ENCODE measurements at regions not wholly inside any gene's neighbourhood (a gene's known extent, or its start where the extent isn't known, plus 50 kb on each side); places are given as distances from the start of the nearest gene placed in this dataset.
"Not testable (repeated sequence)": the region's sequence is repeated elsewhere in the genome, so short reads cannot be mapped to it uniquely, and the experiment has no call there.

- 93% methylated on average over 1 of the region's 1 CpG for WGBS (ENCODE audit: insufficient coverage)
- DNase-seq; H3K36me3 ChIP-seq (replicated peaks in 1 of 2; ENCODE audit: control insufficient read depth in 1 of 2, insufficient read depth in 2 of 2, low read length in 2 of 2); H3K9me3 Mint-ChIP-seq; H3K36me3 Mint-ChIP-seq; H2AFZ ChIP-seq (ENCODE audit: insufficient read depth, low read depth, low read length, poor library complexity, severe bottlenecking); intact Hi-C loops (cut with micrococcal nuclease); H3K9ac ChIP-seq (ENCODE audit: insufficient read depth, low read length, poor library complexity, severe bottlenecking); H3K27ac Mint-ChIP-seq; H3K4me1 Mint-ChIP-seq; H3K4me3 ChIP-seq (replicated peaks in 1 of 3; ENCODE audit: low read depth in 2 of 3, low read length in 3 of 3); H4K20me1 ChIP-seq (ENCODE audit: insufficient read depth, low read length); H3K27me3 Mint-ChIP-seq (ENCODE audit: low read depth in 3 of 3); H3K27ac ChIP-seq (ENCODE audit: low read depth in 1 of 2, low read length in 2 of 2); H3K27me3 ChIP-seq (ENCODE audit: control insufficient read depth in 2 of 2, insufficient read depth in 2 of 2, low read length in 2 of 2); H3K9me3 ChIP-seq (replicated peaks in 1 of 2; ENCODE audit: control insufficient read depth in 1 of 2, insufficient read depth in 1 of 2, low read length in 2 of 2); H3K4me1 ChIP-seq (ENCODE audit: control insufficient read depth in 1 of 2, insufficient read depth in 2 of 2, low read length in 2 of 2); H3K79me2 ChIP-seq (ENCODE audit: insufficient read depth, low read length); H3K4me3 Mint-ChIP-seq; H3K4me2 ChIP-seq (replicated peaks; ENCODE audit: extremely low read depth, low read length, poor library complexity, severe bottlenecking): not testable (repeated sequence)
Observed at GRCh38 chr15:20187370-20188355, 353.9 kb downstream of the GOLGA6L6 start.

- H3K4me1 Mint-ChIP-seq; H3K27me3 Mint-ChIP-seq (ENCODE audit: low read depth in 3 of 3); H3K79me2 ChIP-seq (ENCODE audit: insufficient read depth, low read length); H4K20me1 ChIP-seq (ENCODE audit: insufficient read depth, low read length); H3K4me3 ChIP-seq (replicated peaks in 1 of 3; ENCODE audit: low read depth in 2 of 3, low read length in 3 of 3); H3K9me3 Mint-ChIP-seq; H3K27ac Mint-ChIP-seq; H3K36me3 ChIP-seq (replicated peaks in 1 of 2; ENCODE audit: control insufficient read depth in 1 of 2, insufficient read depth in 2 of 2, low read length in 2 of 2); H3K36me3 Mint-ChIP-seq; H2AFZ ChIP-seq (ENCODE audit: insufficient read depth, low read depth, low read length, poor library complexity, severe bottlenecking); H3K9me3 ChIP-seq (replicated peaks in 1 of 2; ENCODE audit: control insufficient read depth in 1 of 2, insufficient read depth in 1 of 2, low read length in 2 of 2); H3K27ac ChIP-seq (ENCODE audit: low read depth in 1 of 2, low read length in 2 of 2); intact Hi-C loops (cut with micrococcal nuclease); DNase-seq; H3K4me3 Mint-ChIP-seq; H3K9ac ChIP-seq (ENCODE audit: insufficient read depth, low read length, poor library complexity, severe bottlenecking); H3K4me2 ChIP-seq (replicated peaks; ENCODE audit: extremely low read depth, low read length, poor library complexity, severe bottlenecking); H3K4me1 ChIP-seq (ENCODE audit: control insufficient read depth in 1 of 2, insufficient read depth in 2 of 2, low read length in 2 of 2); H3K27me3 ChIP-seq (ENCODE audit: control insufficient read depth in 2 of 2, insufficient read depth in 2 of 2, low read length in 2 of 2): not testable (repeated sequence)
- no CpG with 5 or more reads among the region's 13 CpGs for WGBS (ENCODE audit: insufficient coverage)
Observed at GRCh38 chr15:20184879-20185278, 356.7 kb downstream of the GOLGA6L6 start.

- H3K27ac Mint-ChIP-seq; H2AFZ ChIP-seq (ENCODE audit: insufficient read depth, low read depth, low read length, poor library complexity, severe bottlenecking); H3K4me1 ChIP-seq (ENCODE audit: control insufficient read depth in 1 of 2, insufficient read depth in 2 of 2, low read length in 2 of 2); H3K27me3 ChIP-seq (ENCODE audit: control insufficient read depth in 2 of 2, insufficient read depth in 2 of 2, low read length in 2 of 2); H3K9me3 Mint-ChIP-seq; H3K9ac ChIP-seq (ENCODE audit: insufficient read depth, low read length, poor library complexity, severe bottlenecking); H3K4me3 Mint-ChIP-seq; H3K27ac ChIP-seq (ENCODE audit: low read depth in 1 of 2, low read length in 2 of 2); H3K79me2 ChIP-seq (ENCODE audit: insufficient read depth, low read length); H3K36me3 Mint-ChIP-seq; H3K4me1 Mint-ChIP-seq; H3K4me3 ChIP-seq (replicated peaks in 1 of 3; ENCODE audit: low read depth in 2 of 3, low read length in 3 of 3); H3K27me3 Mint-ChIP-seq (ENCODE audit: low read depth in 3 of 3); DNase-seq; intact Hi-C loops (cut with micrococcal nuclease); H3K36me3 ChIP-seq (replicated peaks in 1 of 2; ENCODE audit: control insufficient read depth in 1 of 2, insufficient read depth in 2 of 2, low read length in 2 of 2); H4K20me1 ChIP-seq (ENCODE audit: insufficient read depth, low read length); H3K9me3 ChIP-seq (replicated peaks in 1 of 2; ENCODE audit: control insufficient read depth in 1 of 2, insufficient read depth in 1 of 2, low read length in 2 of 2); H3K4me2 ChIP-seq (replicated peaks; ENCODE audit: extremely low read depth, low read length, poor library complexity, severe bottlenecking): not testable (repeated sequence)
- WGBS (ENCODE audit: insufficient coverage), result 78% methylated on average over 12 of the region's 33 CpGs
Observed at GRCh38 chr15:20168221-20168620, 373.4 kb downstream of the GOLGA6L6 start.

- H3K4me2 ChIP-seq (replicated peaks; ENCODE audit: extremely low read depth, low read length, poor library complexity, severe bottlenecking); DNase-seq; H4K20me1 ChIP-seq (ENCODE audit: insufficient read depth, low read length); H3K4me3 ChIP-seq (replicated peaks in 1 of 3; ENCODE audit: low read depth in 2 of 3, low read length in 3 of 3); H3K27me3 Mint-ChIP-seq (ENCODE audit: low read depth in 3 of 3); H3K79me2 ChIP-seq (ENCODE audit: insufficient read depth, low read length); H3K27me3 ChIP-seq (ENCODE audit: control insufficient read depth in 2 of 2, insufficient read depth in 2 of 2, low read length in 2 of 2); H3K4me1 ChIP-seq (ENCODE audit: control insufficient read depth in 1 of 2, insufficient read depth in 2 of 2, low read length in 2 of 2); H3K9me3 ChIP-seq (replicated peaks in 1 of 2; ENCODE audit: control insufficient read depth in 1 of 2, insufficient read depth in 1 of 2, low read length in 2 of 2); H3K27ac Mint-ChIP-seq; intact Hi-C loops (cut with micrococcal nuclease); H3K4me3 Mint-ChIP-seq; H3K9me3 Mint-ChIP-seq; H2AFZ ChIP-seq (ENCODE audit: insufficient read depth, low read depth, low read length, poor library complexity, severe bottlenecking); H3K4me1 Mint-ChIP-seq; H3K36me3 Mint-ChIP-seq; H3K27ac ChIP-seq (ENCODE audit: low read depth in 1 of 2, low read length in 2 of 2); H3K9ac ChIP-seq (ENCODE audit: insufficient read depth, low read length, poor library complexity, severe bottlenecking); H3K36me3 ChIP-seq (replicated peaks in 1 of 2; ENCODE audit: control insufficient read depth in 1 of 2, insufficient read depth in 2 of 2, low read length in 2 of 2): not testable (repeated sequence)
- no CpG with 5 or more reads among the region's 9 CpGs for WGBS (ENCODE audit: insufficient coverage)
Observed at GRCh38 chr15:20153528-20153927, 388.1 kb downstream of the GOLGA6L6 start.

All from CD14-positive monocyte (primary cell).